ENCODE measurements at regions not wholly inside any gene's neighbourhood (a gene's known extent, or its start where the extent isn't known, plus 50 kb on each side); places are given as distances from the start of the nearest gene placed in this dataset.

DNA sequence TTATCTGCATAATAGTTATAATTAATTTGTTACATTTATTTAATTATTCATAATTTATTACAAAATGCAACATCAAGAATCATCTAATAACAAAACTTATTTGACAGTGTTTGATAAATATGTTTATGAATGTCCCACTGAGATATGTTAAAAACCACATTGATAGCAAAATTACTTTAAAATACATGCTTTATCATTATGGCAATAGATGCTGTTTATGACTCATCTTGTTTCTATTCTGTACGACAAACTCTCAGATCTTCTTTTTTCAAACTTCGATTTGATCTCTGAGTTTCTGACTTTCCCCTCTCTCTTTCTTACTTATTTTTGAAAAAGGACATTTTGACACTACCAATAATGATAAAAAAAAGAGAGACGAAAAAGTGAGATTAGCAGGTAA, 56.8 kb upstream of the LRRK2 start:
- no peaks in the 10 kb centered on the region for H3K4me1 Mint-ChIP-seq
- no peak overlapping the region for H3K4me3 Mint-ChIP-seq
- no peak for DNase-seq
- H3K27me3 Mint-ChIP-seq (ENCODE audit: low read depth, poor library complexity) = no peaks in the 10 kb centered on the region
- no peaks in the 10 kb centered on the region for H3K36me3 Mint-ChIP-seq (ENCODE audit: low read depth)
- no peak overlapping the region for H3K27ac Mint-ChIP-seq
- TF ChIP-seq, protein P1, sequence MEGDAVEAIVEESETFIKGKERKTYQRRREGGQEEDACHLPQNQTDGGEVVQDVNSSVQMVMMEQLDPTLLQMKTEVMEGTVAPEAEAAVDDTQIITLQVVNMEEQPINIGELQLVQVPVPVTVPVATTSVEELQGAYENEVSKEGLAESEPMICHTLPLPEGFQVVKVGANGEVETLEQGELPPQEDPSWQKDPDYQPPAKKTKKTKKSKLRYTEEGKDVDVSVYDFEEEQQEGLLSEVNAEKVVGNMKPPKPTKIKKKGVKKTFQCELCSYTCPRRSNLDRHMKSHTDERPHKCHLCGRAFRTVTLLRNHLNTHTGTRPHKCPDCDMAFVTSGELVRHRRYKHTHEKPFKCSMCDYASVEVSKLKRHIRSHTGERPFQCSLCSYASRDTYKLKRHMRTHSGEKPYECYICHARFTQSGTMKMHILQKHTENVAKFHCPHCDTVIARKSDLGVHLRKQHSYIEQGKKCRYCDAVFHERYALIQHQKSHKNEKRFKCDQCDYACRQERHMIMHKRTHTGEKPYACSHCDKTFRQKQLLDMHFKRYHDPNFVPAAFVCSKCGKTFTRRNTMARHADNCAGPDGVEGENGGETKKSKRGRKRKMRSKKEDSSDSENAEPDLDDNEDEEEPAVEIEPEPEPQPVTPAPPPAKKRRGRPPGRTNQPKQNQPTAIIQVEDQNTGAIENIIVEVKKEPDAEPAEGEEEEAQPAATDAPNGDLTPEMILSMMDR (IDR thresholded peaks at IDR 0.05) = no peak
- H3K9me3 Mint-ChIP-seq = peaks cover 28% of the 10 kb centered on the region

DNA sequence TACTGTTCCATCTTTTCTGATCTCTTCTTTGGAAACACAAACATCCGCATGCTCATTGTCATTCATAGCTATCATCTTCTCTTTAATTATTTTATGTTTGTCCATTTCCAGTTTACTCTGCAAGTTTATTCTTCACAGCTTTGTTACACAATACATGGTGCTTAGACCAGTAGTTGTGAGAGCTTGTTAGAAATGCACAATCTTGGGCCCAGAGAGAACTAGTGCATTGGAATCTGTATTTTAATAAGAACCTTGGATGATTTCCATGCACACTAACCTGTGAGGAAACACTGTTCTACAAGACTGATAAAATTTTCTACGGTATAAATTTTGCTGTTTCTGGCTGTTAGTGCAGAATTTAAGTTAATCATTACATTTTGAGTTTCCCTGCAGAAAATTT, 59.3 kb upstream of the SLC2A13 start:
- Mint-ChIP-seq H3K9me3 (peaks cover 50% of the 10 kb centered on the region), H3K36me3 (ENCODE audit: low read depth) (no peaks in the 10 kb centered on the region), H3K4me1 (no peaks in the 10 kb centered on the region), H3K27ac (no peak overlapping the region), H3K4me3 (no peak overlapping the region), H3K27me3 (ENCODE audit: low read depth, poor library complexity) (no peaks in the 10 kb centered on the region)
- DNase-seq = no peak
- TF ChIP-seq, protein P1 (IDR thresholded peaks at IDR 0.05) = no peak

- no peak overlapping the region for H3K27ac Mint-ChIP-seq
- peaks cover 50% of the 10 kb centered on the region for H3K9me3 Mint-ChIP-seq
- no peaks in the 10 kb centered on the region for H3K36me3 Mint-ChIP-seq (ENCODE audit: low read depth)
- no peaks in the 10 kb centered on the region for H3K4me1 Mint-ChIP-seq
- H3K27me3 Mint-ChIP-seq (ENCODE audit: low read depth, poor library complexity) = no peaks in the 10 kb centered on the region
- no peak overlapping the region for H3K4me3 Mint-ChIP-seq
- TF ChIP-seq, protein P1 (IDR thresholded peaks at IDR 0.05) = no peak
- DNase-seq = no peak
These were observed 58.2 kb upstream of the SLC2A13 start for GRCh38 chr12:40164034-40164433.

- Mint-ChIP-seq H3K9me3 (peaks cover 50% of the 10 kb centered on the region), H3K27ac (no peak overlapping the region), H3K36me3 (ENCODE audit: low read depth) (no peaks in the 10 kb centered on the region), H3K4me1 (no peaks in the 10 kb centered on the region), H3K4me3 (no peak overlapping the region), H3K27me3 (ENCODE audit: low read depth, poor library complexity) (peaks cover 2% of the 10 kb centered on the region)
- TF ChIP-seq, protein P1 (IDR thresholded peaks at IDR 0.05) = no peak
- no peak for DNase-seq
These were observed 56.2 kb upstream of the SLC2A13 start for GRCh38 chr12:40162033-40162432.

DNA sequence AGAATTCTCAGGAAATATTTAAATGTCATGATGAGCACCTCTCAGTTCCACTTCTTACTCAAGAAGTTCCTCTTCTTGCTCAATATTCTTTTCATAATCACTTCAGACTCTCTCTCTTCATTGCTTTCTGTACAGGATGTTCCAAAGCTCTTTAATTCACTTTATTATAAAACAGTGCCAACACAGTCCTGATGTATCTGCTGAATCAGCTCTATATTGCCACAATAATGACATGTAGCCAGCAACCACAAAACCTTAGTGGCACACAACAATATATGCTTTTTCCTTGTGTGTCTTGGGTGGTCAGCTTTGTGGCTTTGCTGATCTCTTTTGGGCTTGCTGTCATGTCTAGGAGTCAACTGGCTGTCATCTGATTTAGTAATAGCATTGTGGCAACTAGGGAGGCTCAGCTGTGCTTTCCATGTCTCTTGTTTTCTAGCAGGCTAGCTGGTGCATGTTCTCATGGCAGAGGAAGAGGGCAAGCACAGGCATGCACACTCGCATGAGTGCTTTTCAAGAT, 52.8 kb upstream of the SLC2A13 start:
- DNase-seq = no peak
- Mint-ChIP-seq H3K27ac (no peak overlapping the region), H3K4me3 (no peak overlapping the region), H3K27me3 (ENCODE audit: low read depth, poor library complexity) (peaks cover 4% of the 10 kb centered on the region), H3K36me3 (ENCODE audit: low read depth) (no peaks in the 10 kb centered on the region), H3K4me1 (peaks cover 17% of the 10 kb centered on the region), H3K9me3 (peaks cover 29% of the 10 kb centered on the region)
- TF ChIP-seq, protein P1 (IDR thresholded peaks at IDR 0.05) = no peak

DNA sequence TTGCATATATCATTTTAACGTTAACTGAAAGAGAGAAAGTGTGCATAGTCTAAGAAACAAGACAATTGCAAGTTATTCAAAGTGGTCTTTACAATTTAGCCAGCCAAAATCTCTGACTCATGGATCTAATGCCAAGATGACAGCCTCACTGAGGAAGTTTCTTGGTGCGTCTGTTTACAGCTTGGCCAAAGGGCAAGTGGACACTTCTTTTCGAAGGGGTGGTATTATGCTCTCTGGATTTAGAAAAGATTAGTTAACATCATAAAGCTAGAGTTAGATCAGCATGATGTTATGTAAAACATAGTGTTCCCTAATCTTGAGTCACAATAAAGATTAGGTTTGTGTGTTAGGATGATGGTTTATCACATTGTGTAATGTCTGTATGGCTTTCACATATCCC, 51.5 kb upstream of the SLC2A13 start:
- no peak overlapping the region for H3K27ac Mint-ChIP-seq
- H3K36me3 Mint-ChIP-seq (ENCODE audit: low read depth) = no peaks in the 10 kb centered on the region
- DNase-seq = no peak
- H3K4me1 Mint-ChIP-seq = peaks cover 17% of the 10 kb centered on the region
- H3K4me3 Mint-ChIP-seq = no peak overlapping the region
- TF ChIP-seq, protein P1 (IDR thresholded peaks at IDR 0.05) = no peak
- peaks cover 16% of the 10 kb centered on the region for H3K9me3 Mint-ChIP-seq
- peaks cover 8% of the 10 kb centered on the region for H3K27me3 Mint-ChIP-seq (ENCODE audit: low read depth, poor library complexity)

Data from nephron progenitor cell (in vitro differentiated cells).